ENCODE measurements at regions not wholly inside any gene's neighbourhood (a gene's known extent, or its start where the extent isn't known, plus 50 kb on each side); places are given as distances from the start of the nearest gene placed in this dataset.
"Not testable (repeated sequence)": the region's sequence is repeated elsewhere in the genome, so short reads cannot be mapped to it uniquely, and the experiment has no call there.

- Mint-ChIP-seq H3K4me1 (peaks cover 3% of the 10 kb centered on the region), H3K27me3 (ENCODE audit: low read depth) (no peaks in the 10 kb centered on the region), H3K4me3 (no peak overlapping the region), H3K9me3 (peaks cover 2% of the 10 kb centered on the region), H3K27ac (no peak overlapping the region), H3K36me3 (ENCODE audit: low read depth) (no peaks in the 10 kb centered on the region)
- TF ChIP-seq CTCF (IDR thresholded peaks at IDR 0.05; ENCODE audit: unreplicated experiment in 3 of 3), result no peak
Measured at GRCh38 chr2:184155791-184156190, 442.5 kb upstream of the ZNF804A start.

- no peaks in the 10 kb centered on the region for H3K27me3 Mint-ChIP-seq (ENCODE audit: low read depth)
- no peak overlapping the region for H3K27ac Mint-ChIP-seq
- no peaks in the 10 kb centered on the region for H3K9me3 Mint-ChIP-seq
- H3K4me3 Mint-ChIP-seq, result no peak overlapping the region
- peaks cover 3% of the 10 kb centered on the region for H3K4me1 Mint-ChIP-seq
- H3K36me3 Mint-ChIP-seq (ENCODE audit: low read depth), result no peaks in the 10 kb centered on the region
- no peak for TF ChIP-seq CTCF (IDR thresholded peaks at IDR 0.05; ENCODE audit: unreplicated experiment in 3 of 3)
Measured at GRCh38 chr2:184157141-184157540, 441.2 kb upstream of the ZNF804A start.

- H3K9me3 Mint-ChIP-seq, result no peaks in the 10 kb centered on the region
- no peaks in the 10 kb centered on the region for H3K4me1 Mint-ChIP-seq
- H3K36me3 Mint-ChIP-seq (ENCODE audit: low read depth), result no peaks in the 10 kb centered on the region
- no peak overlapping the region for H3K4me3 Mint-ChIP-seq
- no peak overlapping the region for H3K27ac Mint-ChIP-seq
- H3K27me3 Mint-ChIP-seq (ENCODE audit: low read depth), result no peaks in the 10 kb centered on the region
- TF ChIP-seq CTCF (IDR thresholded peaks at IDR 0.05; ENCODE audit: unreplicated experiment in 3 of 3), result no peak
Measured at GRCh38 chr2:184162426-184162825, 435.9 kb upstream of the ZNF804A start.

GRCh38 chr2:184168823-184169222 lies 429.5 kb upstream of the ZNF804A start:
- not testable (repeated sequence) for H3K36me3 Mint-ChIP-seq (ENCODE audit: low read depth); H3K27me3 Mint-ChIP-seq (ENCODE audit: low read depth); H3K4me3 Mint-ChIP-seq; H3K4me1 Mint-ChIP-seq; H3K27ac Mint-ChIP-seq; H3K9me3 Mint-ChIP-seq

GRCh38 chr2:184169366-184169765 lies 429.0 kb upstream of the ZNF804A start:
- H3K9me3 Mint-ChIP-seq, result no peaks in the 10 kb centered on the region
- no peaks in the 10 kb centered on the region for H3K4me1 Mint-ChIP-seq
- H3K4me3 Mint-ChIP-seq, result no peak overlapping the region
- no peaks in the 10 kb centered on the region for H3K36me3 Mint-ChIP-seq (ENCODE audit: low read depth)
- no peak for TF ChIP-seq CTCF (IDR thresholded peaks at IDR 0.05; ENCODE audit: unreplicated experiment in 3 of 3)
- no peak overlapping the region for H3K27ac Mint-ChIP-seq
- H3K27me3 Mint-ChIP-seq (ENCODE audit: low read depth), result peaks cover 7% of the 10 kb centered on the region

- TF ChIP-seq CTCF (IDR thresholded peaks at IDR 0.05; ENCODE audit: unreplicated experiment in 3 of 3), result no peak
- H3K27me3 Mint-ChIP-seq (ENCODE audit: low read depth), result peaks cover 3% of the 10 kb centered on the region
- H3K27ac Mint-ChIP-seq, result no peak overlapping the region
- H3K36me3 Mint-ChIP-seq (ENCODE audit: low read depth), result no peaks in the 10 kb centered on the region
- no peaks in the 10 kb centered on the region for H3K9me3 Mint-ChIP-seq
- H3K4me1 Mint-ChIP-seq, result no peaks in the 10 kb centered on the region
- H3K4me3 Mint-ChIP-seq, result no peak overlapping the region
Measured at GRCh38 chr2:184174493-184175104, 423.7 kb upstream of the ZNF804A start.

All from nephron (organoid).